ENCODE measurements at regions not wholly inside any gene's neighbourhood (a gene's known extent, or its start where the extent isn't known, plus 50 kb on each side); places are given as distances from the start of the nearest gene placed in this dataset.

- no peak for DNase-seq
Observed at GRCh38 chr2:146633159-146633558, 1211.7 kb upstream of the ACVR2A start.

GRCh38 chr2:146632707-146633106 lies 1212.1 kb upstream of the ACVR2A start:
- no peak for DNase-seq

GRCh38 chr2:146624430-146625160 lies 1220.2 kb upstream of the ACVR2A start:
- no peak for DNase-seq

- no peak for DNase-seq
Observed at GRCh38 chr2:146623771-146624170, 1221.1 kb upstream of the ACVR2A start.

GRCh38 chr2:146621656-146622055 lies 1223.2 kb upstream of the ACVR2A start:
- no peak for DNase-seq

GRCh38 chr2:146615778-146616177 lies 1229.1 kb upstream of the ACVR2A start:
- no peak for DNase-seq

GRCh38 chr2:146608490-146608889 lies 1236.3 kb upstream of the ACVR2A start:
- DNase-seq = no peak

GRCh38 chr2:146604521-146604920 lies 1240.3 kb upstream of the ACVR2A start:
- no peak for DNase-seq

- no peak for DNase-seq
Observed at GRCh38 chr2:146602856-146603255, 1242.0 kb upstream of the ACVR2A start.

- DNase-seq = no peak
Observed at GRCh38 chr2:146602383-146602782, 1242.4 kb upstream of the ACVR2A start.

- no peak for DNase-seq
Observed at GRCh38 chr2:146598791-146599190, 1246.0 kb upstream of the ACVR2A start.

- no peak for DNase-seq
Observed at GRCh38 chr2:146597291-146597690, 1247.5 kb upstream of the ACVR2A start.

- DNase-seq = no peak
Observed at GRCh38 chr2:146591908-146592307, 1252.9 kb upstream of the ACVR2A start.

- no peak for DNase-seq
Observed at GRCh38 chr2:146587291-146587713, 1257.5 kb upstream of the ACVR2A start.

GRCh38 chr2:146584316-146584715 lies 1260.5 kb upstream of the ACVR2A start:
- no peak for DNase-seq

GRCh38 chr2:146579147-146579930 lies 1265.5 kb upstream of the ACVR2A start:
- no peak for DNase-seq

- DNase-seq = no peak
Observed at GRCh38 chr2:146576339-146577111, 1268.3 kb upstream of the ACVR2A start.

- DNase-seq = no peak
Observed at GRCh38 chr2:146572598-146572997, 1272.2 kb upstream of the ACVR2A start.

- no peak for DNase-seq
Observed at GRCh38 chr2:146561996-146562395, 1282.8 kb upstream of the ACVR2A start.

- DNase-seq = no peak
Observed at GRCh38 chr2:146547236-146547635, 1297.6 kb upstream of the ACVR2A start.

GRCh38 chr2:146544701-146545100 lies 1300.1 kb upstream of the ACVR2A start:
- no peak for DNase-seq

- DNase-seq = no peak
Observed at GRCh38 chr2:146541896-146542295, 1302.9 kb upstream of the ACVR2A start.

GRCh38 chr2:146540271-146540932 lies 1304.4 kb upstream of the ACVR2A start:
- DNase-seq = no peak

All from femur (tissue), 1 donor.